Esophagus squamous epithelium (tissue), 5 donors: ENCODE measurements at regions not wholly inside any gene's neighbourhood (a gene's known extent, or its start where the extent isn't known, plus 50 kb on each side); places are given as distances from the start of the nearest gene placed in this dataset.

Experiments
- DNase-seq: peaks from one replicate; lab custom pipeline; 2025; lab: John Stamatoyannopoulos, UW
- H3K27ac ChIP-seq, 4 donors: fragments of 200-600 bp; sonication (generic); one replicate each; pipeline ENCODE4 v1.5.1; 2016 to 2019; ENCODE audit warnings: mild to moderate bottlenecking in 1 of 4
- H3K27me3 ChIP-seq, 4 donors: fragments of 200-600 bp; sonication (generic); 1 replicate in 3 of 4; 2 replicates in 1 of 4; pipeline versions ENCODE4 v1.5.1 to v1.6.0; 2017 to 2021; ENCODE audit warnings: antibody characterized with exemption in 1 of 4
- H3K36me3 ChIP-seq, 3 donors: fragments of 200-600 bp; sonication (generic); one replicate each; pipeline ENCODE4 v1.5.1; 2016 to 2019
- H3K4me1 ChIP-seq, 3 donors: fragments of 200-600 bp; sonication (generic); one replicate each; pipeline ENCODE4 v1.5.1; 2017 to 2019
- H3K4me3 ChIP-seq, 4 donors: fragments of 200-600 bp; sonication (generic); 1 replicate in 3 of 4; 2 replicates in 1 of 4; pipeline ENCODE4 v1.5.1; 2016 to 2019; ENCODE audit warnings: mild to moderate bottlenecking in 2 of 4, moderate library complexity in 1 of 4
- H3K9me3 ChIP-seq, 3 donors: fragments of 200-600 bp; sonication (generic); one replicate each; pipeline ENCODE4 v1.5.1; 2016 to 2019
- POLR2A ChIP-seq, 4 donors: fragments of 450-650 bp; IDR thresholded peaks; one replicate each; pipeline ENCODE4 v1.6.1; 2017; ENCODE audit warnings: antibody characterized with exemption in 4 of 4, mild to moderate bottlenecking in 4 of 4, moderate library complexity in 3 of 4
- WGBS, 2 donors: methylation state at CpG; one replicate each; pipeline ENCODE4 v1.1.5; 2018; 5-methylcytosine and 5-hydroxymethylcytosine counted together
- intact Hi-C: fragments of 100-400 bp; cut with DNase I; formaldehyde crosslinking; loops from one replicate; pipeline ENCODE4 v1.15.0; 2022
- TF ChIP-seq, protein P1 (sequence below), 6 experiments: fragments of 450-650 bp in 4 of 6; fragments of 200-600 bp in 2 of 6; sonication (generic) in 2 of 6; IDR thresholded peaks; one replicate each; pipeline ENCODE4 v1.5.1; 2016 to 2019; ENCODE audit warnings: antibody characterized with exemption in 6 of 6, mild to moderate bottlenecking in 4 of 6, moderate library complexity in 4 of 6
- donor health status: DM: yes; HTN: yes; CAD: no.

DNA sequence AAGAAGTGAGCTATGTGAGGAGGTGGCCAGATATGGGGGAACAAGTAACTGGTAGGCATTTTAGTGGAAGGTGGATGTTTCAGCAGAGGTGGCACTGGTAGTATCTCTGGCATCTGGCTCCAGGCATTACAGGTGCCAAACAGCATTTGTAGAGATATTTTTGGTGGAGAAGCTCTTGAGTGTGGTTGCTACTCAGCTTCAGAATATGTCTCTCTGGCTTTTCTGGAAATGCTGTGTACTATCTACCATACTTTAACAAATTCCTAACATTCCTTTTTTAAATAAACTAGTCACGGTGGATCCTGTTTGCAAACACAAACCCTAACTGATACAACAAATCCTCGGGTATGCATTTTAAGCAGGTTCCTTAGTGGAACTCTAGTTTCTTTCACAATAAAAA, 128.0 kb downstream of the BARX2 start:
- no peak for TF ChIP-seq POLR2A (IDR thresholded peaks at IDR 0.05)
- TF ChIP-seq, protein P1, sequence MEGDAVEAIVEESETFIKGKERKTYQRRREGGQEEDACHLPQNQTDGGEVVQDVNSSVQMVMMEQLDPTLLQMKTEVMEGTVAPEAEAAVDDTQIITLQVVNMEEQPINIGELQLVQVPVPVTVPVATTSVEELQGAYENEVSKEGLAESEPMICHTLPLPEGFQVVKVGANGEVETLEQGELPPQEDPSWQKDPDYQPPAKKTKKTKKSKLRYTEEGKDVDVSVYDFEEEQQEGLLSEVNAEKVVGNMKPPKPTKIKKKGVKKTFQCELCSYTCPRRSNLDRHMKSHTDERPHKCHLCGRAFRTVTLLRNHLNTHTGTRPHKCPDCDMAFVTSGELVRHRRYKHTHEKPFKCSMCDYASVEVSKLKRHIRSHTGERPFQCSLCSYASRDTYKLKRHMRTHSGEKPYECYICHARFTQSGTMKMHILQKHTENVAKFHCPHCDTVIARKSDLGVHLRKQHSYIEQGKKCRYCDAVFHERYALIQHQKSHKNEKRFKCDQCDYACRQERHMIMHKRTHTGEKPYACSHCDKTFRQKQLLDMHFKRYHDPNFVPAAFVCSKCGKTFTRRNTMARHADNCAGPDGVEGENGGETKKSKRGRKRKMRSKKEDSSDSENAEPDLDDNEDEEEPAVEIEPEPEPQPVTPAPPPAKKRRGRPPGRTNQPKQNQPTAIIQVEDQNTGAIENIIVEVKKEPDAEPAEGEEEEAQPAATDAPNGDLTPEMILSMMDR (IDR thresholded peaks at IDR 0.05) = no peak
- H3K27me3 ChIP-seq = no peaks in the 10 kb centered on the region
- H3K4me1 ChIP-seq = peaks cover 2 to 20% (median 4%) of the 10 kb centered on the region in 3 donors
- WGBS, 2 donors = 50% methylated on average over 2 of the region's 2 CpGs
- H3K4me3 ChIP-seq = no peak overlapping the region
- H3K36me3 ChIP-seq = no peaks in the 10 kb centered on the region
- DNase-seq = no peak
- no peak overlapping the region for H3K27ac ChIP-seq
- intact Hi-C loops = no loop called here
- H3K9me3 ChIP-seq = peaks cover 0 to 3% (median 0%) of the 10 kb centered on the region in 3 donors

DNA sequence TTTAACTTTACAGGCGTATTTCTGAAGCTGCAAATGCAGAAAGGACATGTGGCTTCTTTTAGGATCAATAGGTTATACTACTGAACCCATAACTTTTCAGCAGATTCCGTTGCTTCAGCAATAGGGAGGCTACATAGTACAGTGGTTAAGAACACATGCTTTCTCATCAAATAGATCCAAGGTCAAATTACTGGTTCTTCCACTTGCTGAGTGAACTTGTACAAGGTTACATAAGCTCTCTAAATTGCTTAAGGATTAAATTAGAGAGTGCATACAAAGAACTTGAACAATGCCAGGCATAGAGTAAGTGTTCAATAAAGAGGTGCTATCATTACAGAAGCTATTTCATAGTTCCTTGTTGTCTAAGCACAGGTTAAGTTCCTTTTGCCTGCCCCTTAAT, 129.6 kb downstream of the BARX2 start:
- no peak for DNase-seq

DNA sequence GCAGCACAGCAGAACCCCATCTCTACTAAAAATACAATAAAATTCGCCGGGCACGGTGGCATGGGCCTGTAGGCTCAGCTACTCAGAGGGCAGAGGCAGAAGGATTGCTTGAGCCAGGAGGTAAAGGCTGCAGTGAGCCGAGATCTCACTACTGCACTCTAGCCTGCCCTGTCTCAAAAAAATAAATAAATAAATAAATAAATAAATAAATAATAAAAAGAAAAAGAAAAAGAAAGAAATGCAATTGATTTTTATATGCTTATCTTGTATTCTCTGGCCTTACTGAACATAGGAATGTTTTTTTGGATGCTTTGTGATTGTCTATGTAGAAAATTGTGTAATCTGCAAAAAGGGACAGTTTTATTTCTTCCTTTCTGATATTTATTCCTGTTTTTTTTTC, 132.5 kb downstream of the BARX2 start:
- WGBS, 2 donors = 89 to 98% methylated on average over 4 of the region's 4 CpGs
- TF ChIP-seq, protein P1 (IDR thresholded peaks at IDR 0.05) = no peak
- no peak for TF ChIP-seq POLR2A (IDR thresholded peaks at IDR 0.05)

More for the DNA sequence above, 129.6 kb downstream of the BARX2 start:
- peaks cover 2 to 20% (median 4%) of the 10 kb centered on the region in 3 donors for H3K4me1 ChIP-seq
- intact Hi-C loops = no loop called here
- no peaks in the 10 kb centered on the region for H3K27me3 ChIP-seq
- peaks cover 0 to 3% (median 0%) of the 10 kb centered on the region in 3 donors for H3K9me3 ChIP-seq
- no peaks in the 10 kb centered on the region for H3K36me3 ChIP-seq
- no peak for TF ChIP-seq POLR2A (IDR thresholded peaks at IDR 0.05)
- TF ChIP-seq, protein P1 (IDR thresholded peaks at IDR 0.05) = no peak
- H3K27ac ChIP-seq = peak overlapping the region in 1 of 4 donors; percentile 17
- H3K4me3 ChIP-seq = no peak overlapping the region
- WGBS, 2 donors = 31 to 45% methylated on average over 2 of the region's 2 CpGs

DNA sequence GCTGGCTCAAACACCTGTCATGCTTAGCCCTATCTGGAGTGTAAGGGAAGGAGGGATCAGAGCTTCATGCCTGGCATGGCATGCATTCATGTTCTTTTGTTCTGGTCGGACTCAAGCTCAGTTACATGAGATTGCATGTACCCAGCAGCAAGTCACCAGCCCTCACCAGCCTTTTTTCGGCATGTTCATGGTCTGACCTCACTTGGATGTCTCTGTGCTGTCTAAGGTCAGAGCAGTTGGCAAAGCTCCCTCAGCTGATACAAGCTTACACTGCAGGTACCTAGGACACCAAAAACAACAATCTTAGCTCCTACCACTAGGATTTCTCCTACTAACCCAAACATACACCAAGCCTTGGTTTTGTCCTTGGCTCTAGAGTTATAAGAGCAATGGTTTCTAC, 152.6 kb downstream of the BARX2 start:
- Histone ChIP-seq H3K27ac (no peak overlapping the region), H3K4me3 (no peak overlapping the region), H3K9me3 (no peaks in the 10 kb centered on the region), H3K36me3 (no peaks in the 10 kb centered on the region), H3K4me1 (peaks cover 0 to 24% (median 0%) of the 10 kb centered on the region in 3 donors), H3K27me3 (no peaks in the 10 kb centered on the region)
- DNase-seq = no peak
- WGBS, 2 donors = 61 to 67% methylated on average over 1 to 2 of the region's 2 CpGs
- TF ChIP-seq, protein P1 (IDR thresholded peaks at IDR 0.05) = no peak
- TF ChIP-seq POLR2A (IDR thresholded peaks at IDR 0.05) = no peak
- intact Hi-C loops = no loop called here

More for the DNA sequence above, 132.5 kb downstream of the BARX2 start:
- intact Hi-C loops = no loop called here
- Histone ChIP-seq H3K36me3 (no peaks in the 10 kb centered on the region), H3K4me3 (no peak overlapping the region), H3K9me3 (no peaks in the 10 kb centered on the region), H3K27me3 (no peaks in the 10 kb centered on the region), H3K4me1 (peaks cover 2 to 20% (median 4%) of the 10 kb centered on the region in 3 donors), H3K27ac (no peak overlapping the region)
- DNase-seq = no peak

DNA sequence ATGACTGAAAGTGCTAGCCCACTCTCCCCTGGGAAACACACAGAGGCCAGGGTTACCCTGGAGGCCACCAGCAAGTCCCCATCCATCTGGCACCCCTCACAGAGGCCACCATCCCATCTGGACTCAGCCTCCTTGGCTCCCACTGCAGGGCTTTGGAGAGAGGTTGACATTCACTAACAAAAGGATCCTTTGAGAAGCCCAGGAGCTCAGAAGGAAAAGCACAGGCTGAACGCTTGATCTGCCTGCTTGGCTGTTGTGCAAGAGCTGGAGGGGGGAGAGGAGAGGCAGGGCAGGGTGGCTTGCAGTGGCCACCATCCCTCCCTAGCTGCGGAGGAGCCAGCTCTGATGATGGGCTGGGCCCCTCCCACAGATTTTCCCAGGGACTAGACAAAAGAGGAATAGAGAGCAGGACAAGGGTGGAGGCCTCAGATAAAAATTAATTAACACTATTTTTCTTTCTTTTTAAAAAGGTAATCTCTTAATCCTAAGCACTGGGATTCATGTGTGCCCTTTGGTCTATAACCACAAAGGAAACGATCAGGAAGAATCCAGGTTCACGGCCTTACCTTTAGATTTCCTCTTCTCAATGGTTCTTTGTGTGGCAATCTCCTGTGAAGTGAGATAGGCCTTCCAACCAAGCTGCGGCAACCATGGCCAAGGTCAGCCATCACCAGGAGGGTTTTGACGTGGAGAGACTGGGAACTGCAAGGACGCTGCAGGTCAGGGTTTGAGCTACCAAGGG, 154.7 kb downstream of the BARX2 start:
- Histone ChIP-seq H3K9me3 (peaks cover 0 to 4% (median 4%) of the 10 kb centered on the region in 3 donors), H3K4me1 (peaks cover 0 to 32% (median 0%) of the 10 kb centered on the region in 3 donors), H3K36me3 (no peaks in the 10 kb centered on the region), H3K27me3 (no peaks in the 10 kb centered on the region), H3K27ac (no peak overlapping the region), H3K4me3 (no peak overlapping the region)
- no peak for DNase-seq
- intact Hi-C loops = no loop called here
- no peak for TF ChIP-seq POLR2A (IDR thresholded peaks at IDR 0.05)
- TF ChIP-seq, protein P1 (IDR thresholded peaks at IDR 0.05) = no peak
- 50 to 68% methylated on average over 7 of the region's 7 CpGs for WGBS, 2 donors
